Glutamatergic neuron (in vitro differentiated cells): ENCODE measurements at regions not wholly inside any gene's neighbourhood (a gene's known extent, or its start where the extent isn't known, plus 50 kb on each side); places are given as distances from the start of the nearest gene placed in this dataset.
"Not testable (repeated sequence)": the region's sequence is repeated elsewhere in the genome, so short reads cannot be mapped to it uniquely, and the experiment has no call there.

Experiments
- DNase-seq: peaks from one replicate; pipeline ENCODE4 v3.0.0; 2022
- H3K27ac Mint-ChIP-seq: one replicate; pipeline ENCODE4 v1.8.0; 2020; ENCODE audit warnings: mild to moderate bottlenecking, mixed read lengths, inconsistent platforms; ENCODE audit not compliant: unreplicated experiment
- H3K27me3 Mint-ChIP-seq: one replicate; pipeline ENCODE4 v1.8.0; 2020; ENCODE audit warnings: mild to moderate bottlenecking, moderate library complexity, mixed read lengths, inconsistent platforms; ENCODE audit not compliant: unreplicated experiment
- H3K36me3 Mint-ChIP-seq: one replicate; pipeline ENCODE4 v1.8.0; 2020; ENCODE audit warnings: mild to moderate bottlenecking, mixed read lengths, inconsistent platforms; ENCODE audit not compliant: unreplicated experiment
- H3K4me1 Mint-ChIP-seq: one replicate; pipeline ENCODE4 v1.8.0; 2020; ENCODE audit warnings: mild to moderate bottlenecking, low read depth, mixed read lengths, inconsistent platforms; ENCODE audit not compliant: unreplicated experiment
- H3K4me3 Mint-ChIP-seq: one replicate; pipeline ENCODE4 v1.8.0; 2020; ENCODE audit warnings: mild to moderate bottlenecking, mixed read lengths, inconsistent platforms; ENCODE audit not compliant: unreplicated experiment
- H3K9me3 Mint-ChIP-seq: one replicate; pipeline ENCODE4 v1.8.0; 2020; ENCODE audit warnings: mild to moderate bottlenecking, moderate library complexity, mixed read lengths, inconsistent platforms; ENCODE audit not compliant: unreplicated experiment
- CTCF ChIP-seq: fragments of 200-600 bp; sonication (generic); IDR thresholded peaks from one replicate; pipeline ENCODE4 v1.5.0; 2021; ENCODE audit not compliant: partially characterized antibody, unreplicated experiment

- Mint-ChIP-seq H3K27ac (no peak overlapping the region), H3K4me3 (no peak overlapping the region), H3K4me1 (no peaks in the 10 kb centered on the region), H3K36me3 (no peaks in the 10 kb centered on the region), H3K27me3 (no peaks in the 10 kb centered on the region), H3K9me3 (no peaks in the 10 kb centered on the region)
- TF ChIP-seq CTCF, result peak; percentile 86
- peak; percentile 89 for DNase-seq
Observed at GRCh38 chr1:176374967-176375569, 87.9 kb upstream of the PAPPA2 start.

GRCh38 chr1:176364236-176364905 lies 98.6 kb upstream of the PAPPA2 start:
- no peak for TF ChIP-seq CTCF
- Mint-ChIP-seq H3K4me3 (no peak overlapping the region), H3K27ac (no peak overlapping the region), H3K4me1 (no peaks in the 10 kb centered on the region), H3K36me3 (no peaks in the 10 kb centered on the region), H3K9me3 (no peaks in the 10 kb centered on the region), H3K27me3 (no peaks in the 10 kb centered on the region)
- DNase-seq, result no peak

GRCh38 chr1:176349135-176349715 lies 113.8 kb upstream of the PAPPA2 start:
- H3K36me3 Mint-ChIP-seq, H3K4me3 Mint-ChIP-seq, H3K27me3 Mint-ChIP-seq: not testable (repeated sequence)

GRCh38 chr1:176341656-176342055 lies 121.3 kb upstream of the PAPPA2 start:
- Mint-ChIP-seq H3K27ac (no peak overlapping the region), H3K4me1 (no peaks in the 10 kb centered on the region), H3K4me3 (no peak overlapping the region), H3K36me3 (no peaks in the 10 kb centered on the region), H3K27me3 (no peaks in the 10 kb centered on the region), H3K9me3 (no peaks in the 10 kb centered on the region)
- TF ChIP-seq CTCF, result no peak
- DNase-seq, result no peak

More at GRCh38 chr1:176349135-176349715, 113.8 kb upstream of the PAPPA2 start:
- not testable (repeated sequence) for DNase-seq, H3K27ac Mint-ChIP-seq, H3K4me1 Mint-ChIP-seq, H3K9me3 Mint-ChIP-seq

GRCh38 chr1:176338877-176339276 lies 124.1 kb upstream of the PAPPA2 start:
- Mint-ChIP-seq H3K9me3 (no peaks in the 10 kb centered on the region), H3K4me1 (no peaks in the 10 kb centered on the region), H3K36me3 (no peaks in the 10 kb centered on the region), H3K27me3 (no peaks in the 10 kb centered on the region), H3K27ac (no peak overlapping the region), H3K4me3 (no peak overlapping the region)
- DNase-seq, result no peak
- no peak for TF ChIP-seq CTCF
